ENCODE measurements at regions not wholly inside any gene's neighbourhood (a gene's known extent, or its start where the extent isn't known, plus 50 kb on each side); places are given as distances from the start of the nearest gene placed in this dataset.
"Not testable (repeated sequence)": the region's sequence is repeated elsewhere in the genome, so short reads cannot be mapped to it uniquely, and the experiment has no call there.

GRCh38 chr12:131445795-131446194 lies 265.1 kb upstream of the SFSWAP start:
- no peak overlapping the region for H3K4me3 ChIP-seq (replicated peaks; ENCODE audit: insufficient read depth, low read length)
- TF ChIP-seq POLR2AphosphoS5 (IDR thresholded peaks at IDR 0.05; ENCODE audit: low read depth) (no peak), SPI1 (IDR thresholded peaks at IDR 0.05; ENCODE audit: borderline replicate concordance, low read depth) (no peak), REST (IDR thresholded peaks at IDR 0.05; ENCODE audit: insufficient replicate concordance, low read depth) (no peak), GABPA (IDR thresholded peaks at IDR 0.05; ENCODE audit: low read depth) (no peak), CTCF (IDR thresholded peaks at IDR 0.05; ENCODE audit: insufficient read depth, low read length) (no peak)
- no peaks in the 10 kb centered on the region for H3K27me3 ChIP-seq (ENCODE audit: insufficient read depth, poor library complexity, severe bottlenecking)
- H3K27ac ChIP-seq (replicated peaks) = no peak overlapping the region
- no peak for DNase-seq (ENCODE audit: low read depth in 1 of 2, low spot score in 1 of 2)

- DNase-seq (ENCODE audit: low read depth in 1 of 2, low spot score in 1 of 2); H3K27me3 ChIP-seq (ENCODE audit: insufficient read depth, poor library complexity, severe bottlenecking); H3K4me3 ChIP-seq (replicated peaks; ENCODE audit: insufficient read depth, low read length); H3K27ac ChIP-seq (replicated peaks): not testable (repeated sequence)
These were observed 263.3 kb upstream of the SFSWAP start for GRCh38 chr12:131447636-131448035.

GRCh38 chr12:131448254-131448795 lies 262.6 kb upstream of the SFSWAP start:
- Histone ChIP-seq H3K27ac (replicated peaks) (no peak overlapping the region), H3K27me3 (ENCODE audit: insufficient read depth, poor library complexity, severe bottlenecking) (no peaks in the 10 kb centered on the region), H3K4me3 (replicated peaks; ENCODE audit: insufficient read depth, low read length) (no peak overlapping the region)
- no peak for TF ChIP-seq REST (IDR thresholded peaks at IDR 0.05; ENCODE audit: insufficient replicate concordance, low read depth)
- no peak for TF ChIP-seq SPI1 (IDR thresholded peaks at IDR 0.05; ENCODE audit: borderline replicate concordance, low read depth)
- TF ChIP-seq CTCF (IDR thresholded peaks at IDR 0.05; ENCODE audit: insufficient read depth, low read length) = no peak
- no peak for TF ChIP-seq POLR2AphosphoS5 (IDR thresholded peaks at IDR 0.05; ENCODE audit: low read depth)
- TF ChIP-seq GABPA (IDR thresholded peaks at IDR 0.05; ENCODE audit: low read depth) = no peak
- DNase-seq (ENCODE audit: low read depth in 1 of 2, low spot score in 1 of 2) = no peak

- TF ChIP-seq GABPA (IDR thresholded peaks at IDR 0.05; ENCODE audit: low read depth) (no peak), REST (IDR thresholded peaks at IDR 0.05; ENCODE audit: insufficient replicate concordance, low read depth) (no peak)
- Histone ChIP-seq H3K27ac (replicated peaks) (no peak overlapping the region), H3K27me3 (ENCODE audit: insufficient read depth, poor library complexity, severe bottlenecking) (no peaks in the 10 kb centered on the region), H3K4me3 (replicated peaks; ENCODE audit: insufficient read depth, low read length) (no peak overlapping the region)
- DNase-seq (ENCODE audit: low read depth in 1 of 2, low spot score in 1 of 2) = no peak
These were observed 261.9 kb upstream of the SFSWAP start for GRCh38 chr12:131449027-131449426.
